Activated T-cell treated with anti-CD3 and anti-CD28 coated beads for 48 hours (primary cell): ENCODE measurements at regions not wholly inside any gene's neighbourhood (a gene's known extent, or its start where the extent isn't known, plus 50 kb on each side); places are given as distances from the start of the nearest gene placed in this dataset.

Experiments
- DNase-seq: peaks from one replicate; pipeline ENCODE4 v3.0.0-alpha.2; 2020; ENCODE audit warnings: low read depth

- no peak for DNase-seq
Observed at GRCh38 chr15:59953392-59953883, 50.7 kb upstream of the FOXB1 start.

- DNase-seq, result no peak
Observed at GRCh38 chr15:59952960-59953359, 51.2 kb upstream of the FOXB1 start.

DNA sequence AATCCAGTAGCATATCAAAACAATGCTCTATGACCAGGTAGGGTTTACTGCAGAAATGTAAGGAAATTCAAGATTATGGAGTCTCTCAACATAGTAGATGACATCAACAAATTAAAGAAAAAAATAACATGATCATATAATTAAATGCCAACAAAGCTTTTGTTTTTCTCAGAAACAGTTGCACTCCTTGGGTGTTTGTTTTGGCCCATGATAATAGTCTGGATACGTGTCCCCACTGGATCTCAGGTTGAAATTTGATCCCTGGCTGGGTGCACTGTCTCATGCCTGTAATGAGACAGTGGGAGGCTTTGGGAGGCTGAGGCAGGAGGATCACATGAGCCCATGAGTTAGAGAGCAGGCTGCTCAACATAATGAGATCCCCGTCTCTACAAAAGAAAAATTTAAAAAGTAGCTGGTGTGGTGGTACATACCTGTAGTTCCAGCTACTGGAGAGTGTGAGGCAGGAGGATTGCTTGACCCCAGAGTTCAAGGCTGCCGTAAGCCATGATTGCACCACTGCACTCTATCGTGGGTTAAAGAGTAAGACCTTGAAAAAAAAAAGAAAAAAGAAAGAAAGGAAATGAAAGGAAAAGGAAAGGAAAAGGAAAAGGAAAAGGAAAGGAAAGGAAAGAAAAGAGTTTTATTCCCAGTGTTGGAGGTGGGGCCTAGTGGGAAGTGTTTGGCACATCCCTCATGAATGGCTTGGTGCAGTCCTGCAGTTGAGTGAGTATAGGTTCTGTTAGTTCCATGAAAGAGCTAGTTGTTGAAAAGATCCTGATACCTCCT is 53.3 kb upstream of the FOXB1 start:
- DNase-seq, result no peak

DNA sequence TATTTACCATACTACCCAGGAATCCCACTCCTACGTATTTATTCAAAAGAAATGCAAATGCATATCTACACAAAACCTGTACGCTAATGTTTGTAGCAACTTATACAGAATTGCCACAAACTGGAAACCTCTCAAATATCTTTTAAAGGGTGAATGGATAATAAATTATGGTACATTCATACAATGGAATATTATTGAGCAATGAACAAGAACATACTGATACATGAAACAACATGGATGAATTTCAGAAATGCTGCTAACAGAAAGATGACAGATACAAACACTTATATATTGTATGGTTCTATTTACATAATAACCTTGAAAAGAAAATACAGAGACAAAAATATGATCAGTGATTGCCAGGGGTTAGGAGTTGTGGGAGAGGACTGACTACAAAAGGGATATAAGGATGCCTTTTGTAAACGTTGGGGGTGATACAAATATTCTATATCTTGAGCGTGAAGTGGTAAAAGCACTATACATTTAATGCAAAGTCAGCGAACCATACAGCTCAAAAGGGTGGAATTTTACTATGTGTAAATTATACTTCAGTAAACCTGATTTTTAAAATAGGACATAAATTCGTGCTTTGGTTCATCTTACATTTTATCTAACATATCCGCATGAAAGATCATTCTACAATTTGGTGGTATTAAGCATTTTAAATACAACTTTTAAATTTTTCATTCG is 55.0 kb upstream of the FOXB1 start:
- no peak for DNase-seq

DNA sequence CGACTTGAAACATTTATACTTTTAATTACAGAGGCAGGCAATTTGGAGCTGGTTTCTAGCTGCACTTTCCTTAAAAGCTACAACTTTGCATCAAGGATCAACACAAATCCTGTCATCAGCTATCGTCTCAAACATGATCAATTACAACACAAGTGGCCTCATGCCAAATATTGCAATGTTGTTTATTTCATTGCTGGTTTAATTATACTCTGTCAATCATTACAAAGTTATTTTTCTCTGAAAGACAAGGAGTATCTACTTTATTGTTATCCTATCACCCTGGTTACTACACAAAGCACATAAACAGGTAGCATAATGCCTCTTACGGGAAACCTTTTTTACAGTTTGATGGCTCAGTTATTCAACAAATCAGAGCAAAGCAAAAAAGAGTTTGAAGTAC is 58.0 kb upstream of the FOXB1 start:
- no peak for DNase-seq

GRCh38 chr15:59945036-59945435 is 59.1 kb upstream of the FOXB1 start:
- no peak for DNase-seq

DNA sequence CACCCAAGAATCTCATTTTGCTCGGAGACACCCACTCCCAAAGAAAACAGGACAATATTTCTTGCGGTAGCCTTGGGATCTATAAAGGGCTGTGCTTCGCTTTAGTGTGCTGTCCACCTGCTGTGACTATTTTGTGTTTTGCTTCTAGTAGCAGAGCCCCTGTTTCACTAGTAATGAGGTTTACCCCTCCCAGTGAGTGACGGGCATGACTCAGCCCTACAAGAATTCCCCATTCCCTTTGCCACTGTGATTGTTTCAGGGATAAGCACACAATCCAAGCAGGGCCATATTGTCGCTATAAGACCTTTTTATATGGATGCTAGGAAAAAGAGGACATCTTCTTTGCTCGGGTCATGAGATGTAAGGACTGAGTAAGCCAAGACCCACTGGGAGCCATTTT is 62.5 kb upstream of the FOXB1 start:
- DNase-seq, result no peak

GRCh38 chr15:59940928-59941327 is 63.2 kb upstream of the FOXB1 start:
- no peak for DNase-seq

GRCh38 chr15:59940456-59940855 is 63.7 kb upstream of the FOXB1 start:
- DNase-seq, result no peak

GRCh38 chr15:59936741-59937140 is 67.4 kb upstream of the FOXB1 start:
- no peak for DNase-seq

- DNase-seq, result no peak
Observed at GRCh38 chr15:59933607-59934006, 70.5 kb upstream of the FOXB1 start.

DNA sequence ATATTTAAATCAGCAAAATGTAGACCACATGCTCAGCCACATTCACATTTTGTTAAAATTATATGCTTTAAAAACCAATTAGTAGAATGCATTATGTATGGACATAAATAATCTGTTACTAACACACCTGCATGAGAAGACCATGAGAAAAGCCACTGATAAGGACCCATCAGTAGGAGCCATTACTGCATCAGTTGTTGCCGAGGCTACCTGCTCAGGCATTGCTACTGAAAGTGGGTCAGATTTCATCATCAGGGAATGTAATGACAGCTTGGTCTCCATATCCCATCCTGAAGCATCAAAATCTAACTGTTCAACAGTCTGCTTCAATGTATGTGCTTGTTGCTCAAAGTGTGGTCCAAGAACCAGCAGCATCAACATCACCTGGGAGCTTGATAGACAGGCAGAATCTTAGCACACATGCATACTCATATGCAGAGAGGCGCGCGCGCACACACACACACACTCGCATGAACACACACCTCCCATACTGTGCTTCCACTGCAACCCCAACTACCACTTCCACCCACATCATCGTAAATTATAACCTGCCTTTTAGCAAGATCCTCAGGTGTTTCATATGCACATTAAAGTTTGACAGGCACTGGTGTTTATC is 72.4 kb upstream of the FOXB1 start:
- no peak for DNase-seq

DNA sequence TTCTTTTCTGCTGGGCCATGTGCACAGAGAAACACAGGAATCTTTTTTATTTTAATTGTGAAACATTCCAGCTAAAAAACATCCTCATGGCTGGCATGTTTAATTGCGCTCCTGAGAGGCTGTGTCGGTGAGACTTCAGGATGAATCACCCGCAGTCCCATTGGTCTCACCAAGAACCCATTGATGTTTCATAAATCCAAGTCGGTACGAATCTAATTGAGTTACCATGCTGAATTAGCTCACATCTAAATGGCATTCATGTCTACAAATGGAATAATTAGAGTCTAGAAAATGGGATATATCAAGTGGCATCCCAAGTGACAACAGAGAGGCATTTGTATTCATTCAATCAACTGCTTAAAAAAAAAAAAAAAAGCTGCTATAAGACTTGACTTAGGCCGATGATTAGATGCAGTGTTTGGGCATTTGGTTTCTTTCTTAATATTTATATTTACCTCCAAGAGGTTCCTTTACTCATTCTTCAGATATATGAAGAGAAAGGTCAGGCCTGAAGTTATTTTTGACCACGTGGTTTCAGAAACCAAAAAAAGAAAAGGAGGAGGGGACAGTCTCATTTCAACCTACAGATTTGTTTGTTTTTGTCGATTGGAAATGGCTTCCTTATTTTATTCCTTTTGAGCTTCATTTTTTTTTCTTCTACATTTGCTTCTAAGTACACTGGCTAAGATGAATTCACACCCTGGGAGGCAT is 79.1 kb upstream of the FOXB1 start:
- no peak for DNase-seq

DNA sequence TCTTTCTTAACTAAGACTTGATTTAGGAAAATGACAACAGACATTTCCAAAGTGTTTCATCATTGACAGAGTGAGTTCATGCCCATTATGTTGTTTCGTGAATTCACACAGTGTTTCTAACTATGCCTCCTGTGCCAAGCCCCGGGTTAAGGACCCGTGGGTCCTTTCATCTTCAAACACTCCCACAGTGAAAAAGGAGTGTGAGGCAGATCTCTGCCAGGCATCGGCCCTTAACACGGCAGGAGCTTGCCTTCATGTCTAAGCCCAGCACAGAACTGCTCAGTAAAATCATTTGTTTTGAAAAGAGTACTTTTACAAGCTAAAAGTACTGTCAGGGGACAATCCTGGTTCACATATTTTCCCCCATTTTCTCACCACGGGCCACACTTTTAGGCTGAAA is 80.0 kb upstream of the FOXB1 start:
- DNase-seq, result no peak

GRCh38 chr15:59923508-59923907 is 80.6 kb upstream of the FOXB1 start:
- DNase-seq, result no peak

GRCh38 chr15:59918994-59919951 is 84.8 kb upstream of the FOXB1 start:
- DNase-seq, result peak; percentile 34

- DNase-seq, result peak; percentile 68
Observed at GRCh38 chr15:59917504-59918157, 86.5 kb upstream of the FOXB1 start.

- DNase-seq, result no peak
Observed at GRCh38 chr15:59906046-59906445, 98.1 kb upstream of the FOXB1 start.

- no peak for DNase-seq
Observed at GRCh38 chr15:59905176-59905575, 98.9 kb upstream of the FOXB1 start.

DNA sequence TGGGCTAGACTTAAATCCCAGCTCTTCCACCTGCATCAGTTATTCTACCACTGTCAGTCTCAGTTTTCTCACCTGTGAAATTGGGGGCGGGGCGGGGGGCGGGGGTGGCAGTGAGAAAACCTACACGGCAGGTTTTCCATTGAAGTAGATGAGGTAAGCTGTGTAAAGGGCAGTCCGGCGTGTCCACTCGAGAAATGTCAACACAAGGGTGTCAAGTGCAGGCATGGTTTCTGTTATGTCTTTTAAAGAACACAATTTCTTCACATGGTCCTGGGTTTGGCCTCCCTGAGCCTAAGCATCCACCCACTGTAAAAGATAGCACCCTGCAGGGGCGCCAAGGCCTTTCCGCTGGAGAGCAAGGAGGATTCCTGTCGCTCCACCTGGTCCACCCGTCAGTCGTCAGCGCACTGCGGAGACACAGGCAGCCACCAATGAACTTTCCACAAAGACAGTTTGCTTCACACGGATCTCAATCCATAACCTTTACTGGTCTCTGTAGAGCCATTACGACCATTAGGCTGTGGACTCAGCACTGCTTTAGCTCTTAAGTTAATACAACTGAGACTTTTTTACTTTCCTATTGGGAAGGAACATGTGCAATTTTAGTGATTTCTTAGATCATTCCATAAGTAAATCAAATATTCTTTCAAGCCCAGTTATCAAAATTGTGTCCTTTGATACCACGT is 99.5 kb upstream of the FOXB1 start:
- DNase-seq, result no peak
